NT2/D1 (cell line): ENCODE measurements at regions not wholly inside any gene's neighbourhood (a gene's known extent, or its start where the extent isn't known, plus 50 kb on each side); places are given as distances from the start of the nearest gene placed in this dataset.
"Not testable (repeated sequence)": the region's sequence is repeated elsewhere in the genome, so short reads cannot be mapped to it uniquely, and the experiment has no call there.

ENCODE experiments used
- SUZ12 ChIP-seq: IDR thresholded peaks from 2 replicates; pipeline ENCODE4 v1.6.1; 2011; ENCODE audit not compliant: insufficient read length, insufficient read depth; ENCODE audit errors: extremely low read depth
- YY1 ChIP-seq: IDR thresholded peaks from 2 replicates; pipeline ENCODE4 v1.6.1; 2011; ENCODE audit not compliant: insufficient read length, insufficient read depth

- not testable (repeated sequence) for TF ChIP-seq SUZ12, YY1
Observed at GRCh38 chr7:76879733-76880288, 152.3 kb downstream of the SPDYE17 start.
